GM23338 (cell line): ENCODE measurements at regions not wholly inside any gene's neighbourhood (a gene's known extent, or its start where the extent isn't known, plus 50 kb on each side); places are given as distances from the start of the nearest gene placed in this dataset.

ENCODE experiments used
- ATAC-seq: fragments of 200-7000 bp; cut with Tn5 transposase; 3 replicates; pipeline ENCODE4 v1.9.1; 2020
- DNase-seq: peaks from one replicate; pipeline ENCODE4 v3.0.0-alpha.2; 2015; ENCODE audit warnings: low spot score
- H2AFZ ChIP-seq: fragments of 200-600 bp; sonication (generic); 2 replicates; pipeline ENCODE4 v1.8.0; 2016; ENCODE audit warnings: antibody characterized with exemption, mild to moderate bottlenecking, moderate library complexity
- H3F3A ChIP-seq: fragments of 200-600 bp; sonication (generic); replicated peaks from 2 replicates; pipeline ENCODE4 v1.8.0; 2017; ENCODE audit warnings: antibody characterized with exemption, mixed run types, low read depth
- H3K27ac ChIP-seq: fragments of 200-600 bp; sonication (generic); 2 replicates; pipeline ENCODE4 v1.6.1; 2016; ENCODE audit warnings: low read depth
- H3K27me3 ChIP-seq: fragments of 200-600 bp; sonication (generic); 2 replicates; pipeline ENCODE4 v1.8.0; 2016; ENCODE audit warnings: mild to moderate bottlenecking, mixed run types, moderate library complexity; ENCODE audit not compliant: insufficient read depth
- H3K36me3 ChIP-seq: fragments of 200-600 bp; sonication (generic); 2 replicates; pipeline ENCODE4 v1.8.0; 2016; ENCODE audit warnings: mild to moderate bottlenecking; ENCODE audit not compliant: insufficient read depth
- H3K4me1 ChIP-seq: fragments of 200-600 bp; sonication (generic); 2 replicates; pipeline ENCODE4 v1.8.0; 2016; ENCODE audit warnings: mild to moderate bottlenecking, moderate library complexity; ENCODE audit not compliant: insufficient read depth
- H3K4me2 ChIP-seq: fragments of 200-600 bp; sonication (generic); 2 replicates; pipeline ENCODE4 v1.7.1; 2017; ENCODE audit warnings: mixed run types
- H3K4me3 ChIP-seq: fragments of 200-600 bp; sonication (generic); 2 replicates; pipeline ENCODE4 v1.6.1; 2016; ENCODE audit warnings: mixed run types
- H3K79me2 ChIP-seq: fragments of 200-600 bp; sonication (generic); replicated peaks from 2 replicates; pipeline ENCODE4 v1.8.0; 2017; ENCODE audit warnings: mild to moderate bottlenecking; ENCODE audit not compliant: insufficient read depth
- H3K9me2 ChIP-seq: fragments of 200-600 bp; sonication (generic); 2 replicates; pipeline ENCODE4 v1.8.0; 2017; ENCODE audit not compliant: insufficient read depth
- H4K20me1 ChIP-seq: fragments of 200-600 bp; sonication (generic); replicated peaks from 2 replicates; pipeline ENCODE4 v1.8.0; 2017; ENCODE audit warnings: mild to moderate bottlenecking; ENCODE audit not compliant: insufficient read depth
- H3K27ac Mint-ChIP-seq: 2 replicates; pipeline ENCODE4 v1.8.0; 2020; ENCODE audit warnings: inconsistent platforms, mild to moderate bottlenecking, moderate library complexity, mixed read lengths
- H3K27me3 Mint-ChIP-seq: 3 replicates; pipeline ENCODE4 v1.8.0; 2022; ENCODE audit warnings: low read depth, mild to moderate bottlenecking, moderate library complexity, mixed read lengths, inconsistent platforms; ENCODE audit not compliant: insufficient read depth, poor library complexity
- H3K36me3 Mint-ChIP-seq: 3 replicates; pipeline ENCODE4 v1.8.0; 2021; ENCODE audit warnings: low read depth, mild to moderate bottlenecking, inconsistent platforms, moderate library complexity, mixed read lengths
- H3K4me1 Mint-ChIP-seq: 3 replicates; pipeline ENCODE4 v1.8.0; 2020; ENCODE audit warnings: mild to moderate bottlenecking, inconsistent platforms, mixed read lengths
- H3K4me3 Mint-ChIP-seq: 3 replicates; pipeline ENCODE4 v1.8.0; 2021; ENCODE audit warnings: moderate library complexity, mild to moderate bottlenecking, inconsistent platforms, mixed read lengths
- H3K9me3 Mint-ChIP-seq: 3 replicates; pipeline ENCODE4 v1.8.0; 2020; ENCODE audit warnings: moderate library complexity, mild to moderate bottlenecking, inconsistent platforms, mixed read lengths
- CREB1 ChIP-seq: fragments of 250-450 bp; sonication (Bioruptor Pico); IDR thresholded peaks from 2 replicates; pipeline ENCODE4 v1.5.0; 2020; ENCODE audit warnings: low read depth, mild to moderate bottlenecking, moderate library complexity
- CTCF ChIP-seq, 2 experiments: fragments of 200-600 bp in 1 of 2; sonication (generic) in 1 of 2; conservative IDR thresholded peaks; 2 replicates each; pipeline versions ENCODE4 v1.5.1 to v1.6.1; 2016 to 2017; ENCODE audit warnings: antibody characterized with exemption in 2 of 2, low read depth in 2 of 2, mild to moderate bottlenecking in 2 of 2, moderate library complexity in 1 of 2
- ETS1 ChIP-seq: IDR thresholded peaks from 2 replicates; pipeline ENCODE4 v1.6.1; 2016; ENCODE audit warnings: antibody characterized with exemption
- EZH2 ChIP-seq: fragments of 200-600 bp; sonication (generic); IDR thresholded peaks from one replicate; pipeline ENCODE4 v1.8.0; 2017; ENCODE audit warnings: antibody characterized with exemption, mild to moderate bottlenecking, low read depth; ENCODE audit not compliant: unreplicated experiment
- EZH2phosphoT487 ChIP-seq: fragments of 200-600 bp; sonication (generic); IDR thresholded peaks from one replicate; pipeline ENCODE4 v1.8.1; 2018; ENCODE audit warnings: antibody characterized with exemption; ENCODE audit not compliant: unreplicated experiment
- JUNB ChIP-seq: IDR thresholded peaks from one replicate; pipeline ENCODE4 v1.6.1; 2016; ENCODE audit warnings: antibody characterized with exemption; ENCODE audit not compliant: unreplicated experiment
- NANOG ChIP-seq: IDR thresholded peaks from 2 replicates; pipeline ENCODE4 v1.6.1; 2016; ENCODE audit warnings: antibody characterized with exemption, borderline replicate concordance
- POLR2AphosphoS5 ChIP-seq: IDR thresholded peaks from 2 replicates; pipeline ENCODE4 v1.6.1; 2016; ENCODE audit warnings: antibody characterized with exemption, low read depth
- REST ChIP-seq: IDR thresholded peaks from one replicate; pipeline ENCODE4 v1.6.1; 2018; ENCODE audit warnings: antibody characterized with exemption; ENCODE audit not compliant: unreplicated experiment
- STAT1 ChIP-seq: IDR thresholded peaks from one replicate; pipeline ENCODE4 v1.6.1; 2016; ENCODE audit warnings: antibody characterized with exemption; ENCODE audit not compliant: unreplicated experiment
- ZNF114 ChIP-seq: fragments of 250-450 bp; sonication (Bioruptor Pico); IDR thresholded peaks from 2 replicates; pipeline ENCODE4 v1.5.0; 2020; ENCODE audit warnings: mild to moderate bottlenecking, moderate library complexity
- ZNF331 ChIP-seq: fragments of 250-450 bp; sonication (Bioruptor Pico); IDR thresholded peaks from 2 replicates; pipeline ENCODE4 v1.5.0; 2020; ENCODE audit warnings: low read depth, mild to moderate bottlenecking, moderate library complexity
- ZNF462 ChIP-seq: fragments of 250-450 bp; sonication (Bioruptor Pico); IDR thresholded peaks from 2 replicates; pipeline ENCODE4 v1.5.0; 2020; ENCODE audit warnings: mild to moderate bottlenecking, moderate library complexity

GRCh38 chr1:30257742-30258380 is 465.5 kb downstream of the MATN1 start:
- Mint-ChIP-seq H3K36me3 (no peaks in the 10 kb centered on the region), H3K4me1 (peaks cover 11% of the 10 kb centered on the region; the same call in 2 of the 3 replicates), H3K27me3 (peaks cover 2% of the 10 kb centered on the region), H3K4me3 (no peak overlapping the region), H3K9me3 (no peaks in the 10 kb centered on the region), H3K27ac (no peak overlapping the region)
- 0 out of 2 replicates have a peak, but pooled peaks cover 4% of the 10 kb centered on the region for H3K4me1 ChIP-seq
- H3K27me3 ChIP-seq = no peaks in the 10 kb centered on the region
- no peak for ATAC-seq
- H3K4me2 ChIP-seq = no peak overlapping the region
- no peak overlapping the region for H2AFZ ChIP-seq
- no peaks in the 10 kb centered on the region for H3K36me3 ChIP-seq
- H3K9me2 ChIP-seq = no peaks in the 10 kb centered on the region
- no peaks in the 10 kb centered on the region for H4K20me1 ChIP-seq
- no peaks in the 10 kb centered on the region for H3F3A ChIP-seq
- no peak for DNase-seq
- TF ChIP-seq ZNF331 (CRISPR knock-in tag) = no peak
- TF ChIP-seq JUNB = no peak
- no peak for TF ChIP-seq REST
- TF ChIP-seq POLR2AphosphoS5 = no peak
- no peak for TF ChIP-seq CTCF (conservative IDR thresholded peaks at IDR 0.05; ENCODE audit: low read depth in 2 of 2)
- no peak for TF ChIP-seq NANOG
- TF ChIP-seq ETS1 = no peak
- no peak for TF ChIP-seq ZNF462 (CRISPR knock-in tag)
- TF ChIP-seq CREB1 (CRISPR knock-in tag) = no peak
- no peak for TF ChIP-seq STAT1
- no peak for TF ChIP-seq EZH2
- no peak for TF ChIP-seq EZH2phosphoT487
- TF ChIP-seq ZNF114 (CRISPR knock-in tag) = no peak
- H3K27ac ChIP-seq = no peak overlapping the region
- H3K4me3 ChIP-seq = no peak overlapping the region
- no peaks in the 10 kb centered on the region for H3K79me2 ChIP-seq
